ENCODE measurements at regions not wholly inside any gene's neighbourhood (a gene's known extent, or its start where the extent isn't known, plus 50 kb on each side); places are given as distances from the start of the nearest gene placed in this dataset.

DNA sequence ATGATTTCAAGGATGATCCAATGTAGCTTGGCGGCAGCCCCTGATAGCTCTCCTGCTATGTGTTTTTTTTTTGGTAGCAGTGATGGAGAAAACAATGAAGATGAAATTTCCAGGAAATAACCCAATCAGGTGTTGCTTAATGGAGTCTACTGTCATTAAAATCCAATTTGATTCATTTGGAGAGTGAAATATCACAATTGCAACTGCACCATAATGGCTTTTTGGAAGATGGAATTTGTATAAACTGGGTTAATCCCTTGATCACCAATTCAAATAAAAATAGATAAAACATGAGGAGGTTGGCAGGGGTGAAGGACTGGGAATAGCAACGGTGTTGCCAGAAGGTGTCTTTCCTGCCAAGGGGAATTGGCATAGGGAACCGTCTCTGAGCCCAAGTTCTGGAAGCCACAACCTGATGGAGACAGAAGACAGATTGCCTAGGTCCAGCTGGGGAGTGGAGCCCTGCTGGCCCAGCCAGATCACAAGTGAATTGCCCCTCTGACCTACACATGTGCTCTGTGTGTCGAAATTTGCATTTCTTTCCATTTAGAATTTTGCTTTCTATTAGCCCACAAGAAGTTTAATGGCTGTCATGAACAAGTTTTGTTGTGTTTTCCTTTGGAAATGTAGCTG, 170.3 kb upstream of the SPRED2 start:
- no peak for TF ChIP-seq CTCF (IDR thresholded peaks at IDR 0.05)
- no peak for TF ChIP-seq POLR2A (IDR thresholded peaks at IDR 0.05)

All from Peyer's patch (tissue), 4 donors.